Heart right ventricle (tissue), 16 donors: ENCODE measurements at regions not wholly inside any gene's neighbourhood (a gene's known extent, or its start where the extent isn't known, plus 50 kb on each side); places are given as distances from the start of the nearest gene placed in this dataset.

Source experiments
- ATAC-seq, 8 donors: fragments of 200-7000 bp; cut with Tn5 transposase; one replicate each; pipeline ENCODE4 v1.9.1; 2020; ENCODE audit warnings: mild to moderate bottlenecking in 8 of 8, moderate library complexity in 8 of 8, moderate number of reproducible peaks in 1 of 8
- DNase-seq, 2 donors: peaks; one replicate each; pipeline ENCODE4 v3.0.0-alpha.2; 2020
- H3K27ac ChIP-seq, 10 donors: fragments of 200-600 bp; sonication (generic) in 2 of 10; one replicate each; pipeline versions ENCODE4 v1.5.0 to v1.8.0; 2020 to 2022; ENCODE audit warnings: mild to moderate bottlenecking in 3 of 10
- H3K27me3 ChIP-seq, 7 donors: fragments of 200-600 bp; one replicate each; pipeline ENCODE4 v1.8.0; 2021 to 2022; ENCODE audit warnings: mild to moderate bottlenecking in 2 of 7
- H3K36me3 ChIP-seq, 9 donors: fragments of 200-600 bp; sonication (generic) in 1 of 9; one replicate each; pipeline versions ENCODE4 v1.5.0 to v1.8.0; 2020 to 2022; ENCODE audit warnings: mild to moderate bottlenecking in 2 of 9
- H3K4me1 ChIP-seq, 9 donors: fragments of 200-600 bp; sonication (generic) in 1 of 9; one replicate each; pipeline versions ENCODE4 v1.5.0 to v1.8.0; 2020 to 2022; ENCODE audit warnings: mild to moderate bottlenecking in 4 of 9
- H3K4me3 ChIP-seq, 10 donors: fragments of 200-600 bp; sonication (generic) in 2 of 10; one replicate each; pipeline versions ENCODE4 v1.5.0 to v1.8.0; 2020 to 2022; ENCODE audit warnings: mild to moderate bottlenecking in 7 of 10, moderate library complexity in 2 of 10
- H3K9me3 ChIP-seq, 11 donors: fragments of 200-600 bp in 10 of 11; sonication (generic) in 2 of 11; one replicate each; pipeline versions ENCODE4 v1.5.0 to v1.8.0; 2013 to 2022; ENCODE audit warnings: mild to moderate bottlenecking in 2 of 11, control low read depth in 1 of 11, moderate library complexity in 1 of 11
- WGBS, 2 donors: extraction: QIAGEN DNeasy Blood & Tissue Kit; methylation state at CpG; one replicate each; pipeline ENCODE4 v1.1.7; 2013; ENCODE audit warnings: inconsistent platforms in 1 of 2; 5-methylcytosine and 5-hydroxymethylcytosine counted together
- intact Hi-C, 10 donors: fragments of 100-400 bp; cut with DNase I; formaldehyde crosslinking; loops; one replicate each; pipeline versions ENCODE4 v1.11.1 to v1.14.2; 2022
- TF ChIP-seq, protein P1 (sequence below), 9 donors: fragments of 200-600 bp; sonication (generic) in 2 of 9; IDR thresholded peaks; one replicate each; pipeline versions ENCODE4 v1.5.0 to v1.8.0; 2021 to 2022; ENCODE audit warnings: antibody characterized with exemption in 9 of 9, mild to moderate bottlenecking in 5 of 9, moderate library complexity in 1 of 9
- donor health status: Arrhythmogenic right ventricular cardiomyopathy.
- donor health status: ischemic (EF 13 %, LVEDD 7.1; RV severe dilation, severe dysfunction).
- donor health status: healthy with polysubstance abuse.
- donor health status: DM: no; HTN: yes; CAD: no.
- donor health status: DM: no; HTN: no; CAD: no.
- donor health status: ischemic (EF 25% LVEDD 6.9; RV normal size, moderate dysfunction).
- donor health status: ischemic (EF 25% LVEDD 5.7; RV mildly dilated, moderate dysfunction).
- donor health status: healthy.
- donor health status: DM: yes; HTN: yes; CAD: no.
- donor health status: Ischemic cardiomyopathy.
- donor health status: ischemic (EF 35%, LVEDD 5.7; RV mildly dilated, moderate dysfunction).
- donor health status: nonischemic (EF 11% LVEDD 7.7; RV severe dilation, severe dysfunction).
- donor health status: DM: yes; HTN: yes; CAD: no.
- donor health status: PGD.
- donor health status: ischemic (EF 29% LVEDD 5.4; RV normal size, mild dysfunction).
- donor health status: nonischemic (EF 23%, LVEDD 6.1; RV moderate dilation, normal function).

DNA sequence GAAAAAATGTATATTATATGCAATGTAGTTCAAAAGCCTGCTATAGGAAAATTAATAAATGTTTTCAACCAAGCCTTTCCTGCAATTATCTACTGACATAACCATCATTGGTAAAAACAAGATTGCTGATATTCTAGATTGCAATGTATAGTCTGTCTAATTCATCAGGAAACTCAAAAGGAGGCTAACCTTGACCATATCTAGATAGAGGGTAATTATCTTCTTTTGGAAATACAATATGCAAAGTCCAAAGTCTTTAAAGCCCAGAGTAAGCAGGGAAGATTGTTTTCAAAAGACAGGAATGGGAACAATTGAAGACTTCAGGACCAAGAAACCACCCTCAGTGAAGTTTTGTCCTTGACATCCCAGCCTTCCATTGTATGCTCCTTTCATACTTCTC lies 123.1 kb upstream of the GLRA2 start:
- Histone ChIP-seq H3K4me1 (no peaks in the 10 kb centered on the region), H3K9me3 (peaks cover 0 to 6% (median 0%) of the 10 kb centered on the region in 11 donors), H3K4me3 (no peak overlapping the region), H3K27me3 (no peaks in the 10 kb centered on the region), H3K27ac (no peak overlapping the region), H3K36me3 (no peaks in the 10 kb centered on the region)
- intact Hi-C loops, result no loop called here
- ATAC-seq (no peak), DNase-seq (no peak)
- TF ChIP-seq, protein P1, sequence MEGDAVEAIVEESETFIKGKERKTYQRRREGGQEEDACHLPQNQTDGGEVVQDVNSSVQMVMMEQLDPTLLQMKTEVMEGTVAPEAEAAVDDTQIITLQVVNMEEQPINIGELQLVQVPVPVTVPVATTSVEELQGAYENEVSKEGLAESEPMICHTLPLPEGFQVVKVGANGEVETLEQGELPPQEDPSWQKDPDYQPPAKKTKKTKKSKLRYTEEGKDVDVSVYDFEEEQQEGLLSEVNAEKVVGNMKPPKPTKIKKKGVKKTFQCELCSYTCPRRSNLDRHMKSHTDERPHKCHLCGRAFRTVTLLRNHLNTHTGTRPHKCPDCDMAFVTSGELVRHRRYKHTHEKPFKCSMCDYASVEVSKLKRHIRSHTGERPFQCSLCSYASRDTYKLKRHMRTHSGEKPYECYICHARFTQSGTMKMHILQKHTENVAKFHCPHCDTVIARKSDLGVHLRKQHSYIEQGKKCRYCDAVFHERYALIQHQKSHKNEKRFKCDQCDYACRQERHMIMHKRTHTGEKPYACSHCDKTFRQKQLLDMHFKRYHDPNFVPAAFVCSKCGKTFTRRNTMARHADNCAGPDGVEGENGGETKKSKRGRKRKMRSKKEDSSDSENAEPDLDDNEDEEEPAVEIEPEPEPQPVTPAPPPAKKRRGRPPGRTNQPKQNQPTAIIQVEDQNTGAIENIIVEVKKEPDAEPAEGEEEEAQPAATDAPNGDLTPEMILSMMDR (IDR thresholded peaks at IDR 0.05), result no peak

DNA sequence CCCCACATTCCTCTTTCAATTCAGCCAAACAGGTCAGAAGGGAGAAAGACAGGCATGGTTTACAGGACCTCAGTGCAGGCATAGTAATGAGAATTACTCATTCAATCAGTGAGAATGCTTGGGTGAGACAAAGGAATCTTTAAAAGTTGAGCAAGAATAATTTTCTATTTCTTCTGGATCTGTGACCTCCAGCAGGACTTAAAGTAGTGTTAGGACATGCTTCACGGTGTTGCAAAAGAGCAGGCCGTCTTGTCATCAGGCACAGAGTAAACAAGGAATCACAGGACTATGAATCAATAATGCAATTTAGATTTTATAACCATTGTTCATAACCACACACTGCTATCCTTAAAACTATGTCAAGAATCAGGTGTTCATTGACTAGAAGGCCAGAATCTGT lies 130.6 kb upstream of the GLRA2 start:
- H3K27me3 ChIP-seq, result no peaks in the 10 kb centered on the region
- H3K36me3 ChIP-seq, result no peaks in the 10 kb centered on the region
- DNase-seq (no peak), ATAC-seq (no peak)
- H3K4me1 ChIP-seq, result no peaks in the 10 kb centered on the region
- H3K4me3 ChIP-seq, result no peak overlapping the region
- peaks cover 0 to 15% (median 0%) of the 10 kb centered on the region in 11 donors for H3K9me3 ChIP-seq
- intact Hi-C loops, result no loop called here
- H3K27ac ChIP-seq, result no peak overlapping the region
- WGBS, 2 donors, result 70 to 71% methylated on average over 2 of the region's 2 CpGs
- TF ChIP-seq, protein P1 (IDR thresholded peaks at IDR 0.05), result no peak

DNA sequence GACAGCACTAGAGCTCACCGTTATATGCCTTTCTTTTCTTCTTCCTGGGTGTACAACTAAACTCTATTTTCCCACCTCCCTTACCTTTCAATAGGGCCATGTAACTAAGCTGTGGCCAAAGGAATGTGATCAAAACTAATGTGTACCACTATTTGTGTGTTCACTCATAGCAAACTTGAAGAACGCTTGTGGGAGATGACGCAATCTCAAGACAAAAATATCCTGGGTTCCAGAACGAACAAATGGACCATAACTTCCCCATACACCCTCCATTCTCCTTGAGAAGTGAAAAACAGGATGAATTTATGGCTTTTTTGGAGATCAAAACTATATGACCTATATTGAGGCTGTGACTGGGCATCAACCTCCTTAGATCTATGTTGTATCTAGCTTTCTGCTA lies 139.7 kb upstream of the GLRA2 start:
- TF ChIP-seq, protein P1 (IDR thresholded peaks at IDR 0.05), result no peak
- intact Hi-C loops, result no loop called here
- WGBS, 2 donors, result 75% methylated on average over 4 of the region's 4 CpGs
- peaks cover 0 to 10% (median 0%) of the 10 kb centered on the region in 11 donors for H3K9me3 ChIP-seq
- H3K4me1 ChIP-seq, result no peaks in the 10 kb centered on the region
- DNase-seq (no peak), ATAC-seq (no peak)
- no peak overlapping the region for H3K4me3 ChIP-seq
- H3K36me3 ChIP-seq, result no peaks in the 10 kb centered on the region
- H3K27ac ChIP-seq, result no peak overlapping the region
- H3K27me3 ChIP-seq, result no peaks in the 10 kb centered on the region

DNA sequence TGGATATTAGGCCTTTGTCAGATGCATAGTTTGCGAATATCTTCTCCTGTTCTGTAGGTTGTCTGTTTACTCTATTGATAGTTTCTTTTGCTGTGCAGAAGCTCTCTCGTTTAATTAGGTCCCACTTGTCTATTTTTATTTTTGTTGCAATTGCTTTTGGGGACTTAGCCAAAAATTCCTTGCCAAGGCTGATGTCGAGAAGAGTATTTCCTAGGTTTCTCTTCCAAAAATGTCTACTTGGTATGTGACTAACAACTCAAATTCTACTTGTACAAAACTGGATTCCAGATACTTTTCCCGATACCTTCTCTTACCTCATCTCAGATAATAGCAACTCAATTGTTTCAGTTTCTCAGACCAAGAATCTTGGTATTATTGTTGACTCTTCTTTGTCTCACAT lies 142.4 kb upstream of the GLRA2 start:
- no peaks in the 10 kb centered on the region for H3K36me3 ChIP-seq
- intact Hi-C loops, result no loop called here
- no peaks in the 10 kb centered on the region for H3K4me1 ChIP-seq
- no peak overlapping the region for H3K4me3 ChIP-seq
- no peaks in the 10 kb centered on the region for H3K9me3 ChIP-seq
- no peak for DNase-seq
- H3K27ac ChIP-seq, result no peak overlapping the region
- 38 to 60% methylated on average over 4 of the region's 4 CpGs for WGBS, 2 donors
- H3K27me3 ChIP-seq, result no peaks in the 10 kb centered on the region
- TF ChIP-seq, protein P1 (IDR thresholded peaks at IDR 0.05), result no peak
- ATAC-seq, result no peak

DNA sequence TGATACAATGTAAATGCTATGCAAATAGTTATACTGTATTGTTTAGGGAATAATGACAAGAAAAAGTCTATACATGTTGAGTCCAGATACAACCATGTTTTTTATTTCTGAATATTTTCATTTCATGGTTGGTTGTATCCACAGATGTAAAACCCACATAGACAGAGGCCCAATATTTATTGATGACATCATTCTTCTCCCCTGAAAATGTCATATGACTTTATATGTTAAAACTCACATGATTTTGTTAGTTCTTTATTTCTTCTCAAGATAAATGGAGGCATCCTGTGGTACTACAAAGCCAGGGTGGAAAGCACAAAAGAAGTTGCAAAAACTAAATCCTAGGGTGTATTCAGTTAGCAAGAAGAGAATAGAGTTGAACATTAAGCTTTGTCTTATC lies 149.3 kb upstream of the GLRA2 start:
- DNase-seq (no peak), ATAC-seq (no peak)
- Histone ChIP-seq H3K36me3 (no peaks in the 10 kb centered on the region), H3K27me3 (no peaks in the 10 kb centered on the region), H3K4me3 (no peak overlapping the region), H3K9me3 (no peaks in the 10 kb centered on the region), H3K27ac (no peak overlapping the region), H3K4me1 (no peaks in the 10 kb centered on the region)
- intact Hi-C loops, result no loop called here
- TF ChIP-seq, protein P1 (IDR thresholded peaks at IDR 0.05), result no peak
